Fibroblast of villous mesenchyme (primary cell): ENCODE measurements at regions not wholly inside any gene's neighbourhood (a gene's known extent, or its start where the extent isn't known, plus 50 kb on each side); places are given as distances from the start of the nearest gene placed in this dataset.

Experiments used
- DNase-seq: peaks from one replicate; pipeline ENCODE4 v3.0.0-alpha.2; 2010; ENCODE audit warnings: low read depth
- H3K4me3 ChIP-seq: 2 replicates; pipeline ENCODE4 v1.5.1; 2011; ENCODE audit warnings: low read depth, mild to moderate bottlenecking, low read length
- CTCF ChIP-seq: IDR thresholded peaks from 2 replicates; pipeline ENCODE4 v1.5.1; 2012; ENCODE audit warnings: low read depth, mild to moderate bottlenecking, low read length; ENCODE audit not compliant: insufficient read depth

GRCh38 chr3:36317915-36318314 is 62.4 kb upstream of the STAC start:
- TF ChIP-seq CTCF: no peak
- H3K4me3 ChIP-seq: no peak overlapping the region
- DNase-seq: no peak

DNA sequence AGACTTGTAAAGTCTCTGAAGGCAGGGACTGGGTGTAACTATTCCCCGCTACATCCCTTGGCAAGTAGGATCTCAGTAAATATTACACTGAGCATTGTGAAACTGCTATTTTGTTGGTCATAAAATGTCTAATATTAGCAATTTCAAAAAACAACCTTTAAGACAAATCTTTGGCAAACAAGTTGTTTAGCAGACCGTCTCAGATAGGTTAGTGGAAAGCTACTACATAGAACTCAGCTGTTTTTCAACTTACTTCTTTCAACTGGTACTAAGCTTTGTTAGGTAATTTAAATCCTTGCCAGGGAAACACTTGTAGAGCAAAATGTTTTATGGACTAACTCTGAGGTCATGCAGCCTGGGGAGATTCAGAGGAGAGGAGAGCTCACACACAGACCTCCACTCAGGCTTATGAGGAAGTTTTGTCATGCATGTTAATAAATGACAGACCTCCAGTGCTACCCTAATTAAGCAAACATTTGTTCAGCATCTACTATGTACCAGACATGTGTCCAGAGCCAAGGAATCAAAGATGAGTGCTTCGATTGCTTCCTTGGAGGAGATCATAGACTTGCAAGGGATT is 61.6 kb upstream of the STAC start:
- peak; percentile 3 for DNase-seq
- no peak overlapping the region for H3K4me3 ChIP-seq
- TF ChIP-seq CTCF: no peak

- no peak for DNase-seq
- no peak overlapping the region for H3K4me3 ChIP-seq
- TF ChIP-seq CTCF: no peak
These were observed 60.6 kb upstream of the STAC start for GRCh38 chr3:36319680-36320079.
